Common myeloid progenitor, CD34-positive (primary cell): ENCODE measurements at regions not wholly inside any gene's neighbourhood (a gene's known extent, or its start where the extent isn't known, plus 50 kb on each side); places are given as distances from the start of the nearest gene placed in this dataset.

ENCODE experiments used
- CTCF ChIA-PET: fragments of 350-600 bp; sonication (Branson Sonifier 250); formaldehyde crosslinking; loops from one replicate; lab custom pipeline; 2021; ENCODE audit warnings: antibody characterized with exemption; lab: Charles Lee
- POLR2A ChIA-PET: fragments of 350-600 bp; sonication (Branson Sonifier 250); formaldehyde crosslinking; loops from one replicate; lab custom pipeline; 2021; ENCODE audit warnings: antibody characterized with exemption; lab: Charles Lee
- DNase-seq, 3 donors: peaks; one replicate each; pipeline versions ENCODE4 v3.0.0 to v3.0.0-alpha.2; 2013
- H3K27ac ChIP-seq, 2 experiments: 1 replicate in 1 of 2; 2 replicates in 1 of 2; pipeline ENCODE4 v1.7.0; 2013; ENCODE audit warnings: inconsistent platforms in 2 of 2, low read length in 2 of 2, mild to moderate bottlenecking in 2 of 2, low read depth in 1 of 2, moderate library complexity in 1 of 2; ENCODE audit not compliant: severe bottlenecking in 2 of 2, insufficient read depth in 1 of 2, poor library complexity in 1 of 2
- H3K27me3 ChIP-seq, 5 experiments: replicated peaks in 2 of 5; 1 replicate in 3 of 5; 2 replicates in 2 of 5; pipeline versions ENCODE4 v1.6.1 to v1.7.0; 2013; ENCODE audit warnings: low read length in 4 of 5, mild to moderate bottlenecking in 2 of 5, moderate library complexity in 2 of 5, inconsistent platforms in 1 of 5; ENCODE audit not compliant: insufficient read depth in 5 of 5, control insufficient read depth in 4 of 5
- H3K36me3 ChIP-seq, 4 experiments: 1 replicate in 2 of 4; 2 replicates in 2 of 4; pipeline versions ENCODE4 v1.6.1 to v1.7.0; 2013; ENCODE audit warnings: low read length in 3 of 4, control low read depth in 1 of 4, mild to moderate bottlenecking in 1 of 4; ENCODE audit not compliant: control insufficient read depth in 4 of 4, insufficient read depth in 4 of 4
- H3K4me1 ChIP-seq, 4 experiments: 1 replicate in 3 of 4; 2 replicates in 1 of 4; pipeline versions ENCODE4 v1.6.1 to v1.7.1; 2013; ENCODE audit warnings: low read length in 3 of 4, mild to moderate bottlenecking in 3 of 4, control low read depth in 1 of 4, inconsistent platforms in 1 of 4, moderate library complexity in 1 of 4; ENCODE audit not compliant: control insufficient read depth in 4 of 4, insufficient read depth in 4 of 4; ENCODE audit errors: control extremely low read depth in 1 of 4
- H3K4me3 ChIP-seq, 7 experiments: 1 replicate in 4 of 7; 2 replicates in 3 of 7; pipeline versions ENCODE4 v1.5.1 to v1.7.0; 2013; ENCODE audit warnings: mild to moderate bottlenecking in 7 of 7, low read length in 6 of 7, moderate library complexity in 6 of 7, inconsistent platforms in 2 of 7, low read depth in 2 of 7, control low read depth in 1 of 7; ENCODE audit not compliant: insufficient read depth in 4 of 7, control insufficient read depth in 1 of 7; ENCODE audit errors: extremely low read depth in 1 of 7
- H3K9me3 ChIP-seq, 5 experiments: 1 replicate in 4 of 5; 2 replicates in 1 of 5; pipeline versions ENCODE4 v1.6.1 to v1.7.1; 2013; ENCODE audit warnings: low read length in 4 of 5, mild to moderate bottlenecking in 2 of 5, inconsistent platforms in 1 of 5, low read depth in 1 of 5, moderate library complexity in 1 of 5; ENCODE audit not compliant: control insufficient read depth in 4 of 5, insufficient read depth in 2 of 5; ENCODE audit errors: control extremely low read depth in 1 of 5
- WGBS: methylation state at CpG from one replicate; pipeline ENCODE4 v1.1.5; 2013; ENCODE audit not compliant: insufficient coverage; 5-methylcytosine and 5-hydroxymethylcytosine counted together

DNA sequence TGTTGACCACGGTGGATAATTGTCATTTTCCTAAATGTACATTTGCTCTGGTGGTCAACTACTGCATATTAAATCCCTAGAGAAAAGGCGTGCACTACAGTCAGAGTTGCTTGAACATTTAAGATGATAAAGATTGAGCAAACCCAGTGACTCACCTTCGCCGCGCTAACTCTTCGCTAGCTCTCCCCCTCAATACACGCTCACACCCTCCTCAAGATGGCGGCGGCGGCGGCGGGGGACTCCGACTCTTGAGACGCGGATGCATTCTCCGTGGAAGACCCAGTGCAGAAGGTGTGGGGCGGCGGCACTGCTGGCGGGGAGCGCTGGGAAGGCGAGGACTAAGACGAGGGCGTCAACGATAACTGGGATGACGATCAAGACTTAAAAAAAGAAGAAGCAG, 79.8 kb upstream of the PFN2 start:
- H3K36me3 ChIP-seq = no peaks in the 10 kb centered on the region
- H3K27ac ChIP-seq = no peak overlapping the region
- WGBS = 97% methylated on average over 24 of the region's 25 CpGs
- no peaks in the 10 kb centered on the region for H3K9me3 ChIP-seq
- H3K4me3 ChIP-seq = no peak overlapping the region
- DNase-seq = no peak
- no peaks in the 10 kb centered on the region for H3K27me3 ChIP-seq
- no peaks in the 10 kb centered on the region for H3K4me1 ChIP-seq
- ChIA-PET CTCF (no interaction called here), POLR2A (no interaction called here)

DNA sequence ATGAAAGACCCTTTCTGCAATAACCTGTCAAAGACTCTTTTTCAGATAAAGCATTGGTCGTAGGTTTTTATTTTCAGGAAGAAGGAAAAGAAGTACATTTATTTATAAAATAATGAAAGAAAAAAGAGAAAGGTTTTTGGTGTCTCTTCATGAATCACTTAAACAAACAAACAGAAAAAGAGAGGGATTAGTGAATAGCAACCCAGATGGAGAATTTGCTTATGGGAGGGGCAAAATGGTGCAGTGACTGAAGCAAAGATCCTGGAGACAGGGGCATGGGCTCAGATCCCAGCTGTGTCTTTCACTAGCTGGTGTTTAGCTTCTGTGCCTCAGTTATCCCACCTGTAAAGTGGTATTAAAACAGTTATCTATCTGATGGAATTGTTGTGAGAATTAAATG, 78.6 kb upstream of the PFN2 start:
- CTCF ChIA-PET = no interaction called here

DNA sequence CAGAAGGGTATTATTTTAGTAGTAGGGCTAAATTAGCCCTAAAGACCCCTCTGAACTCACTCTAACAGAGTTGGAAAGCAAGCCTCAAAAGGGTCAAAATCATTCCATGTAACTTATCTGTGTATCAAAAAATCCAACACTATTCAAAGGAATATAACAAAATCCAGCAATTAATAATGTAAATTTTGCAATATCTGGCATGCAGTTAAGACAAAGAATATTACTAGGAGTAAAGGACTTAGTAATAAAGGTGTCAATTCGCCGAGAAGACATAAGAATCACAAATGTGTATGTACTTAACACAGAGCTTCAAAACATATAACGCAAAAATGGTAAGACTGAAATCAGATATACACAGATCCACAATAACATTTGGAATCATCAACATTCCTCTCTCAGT, 71.2 kb upstream of the PFN2 start:
- no peaks in the 10 kb centered on the region for H3K36me3 ChIP-seq
- CTCF ChIA-PET = no interaction called here
- H3K4me3 ChIP-seq = no peak overlapping the region
- DNase-seq = no peak
- no CpG with 5 or more reads among the region's 3 CpGs for WGBS
- H3K9me3 ChIP-seq = peaks cover 2 to 30% (median 8%) of the 10 kb centered on the region in 5 experiments
- no peaks in the 10 kb centered on the region for H3K4me1 ChIP-seq
- H3K27ac ChIP-seq = no peak overlapping the region
- no peaks in the 10 kb centered on the region for H3K27me3 ChIP-seq
- POLR2A ChIA-PET = no interaction called here

More for the DNA sequence above, 78.6 kb upstream of the PFN2 start:
- no peaks in the 10 kb centered on the region for H3K27me3 ChIP-seq
- H3K27ac ChIP-seq = no peak overlapping the region
- no peak for DNase-seq
- H3K9me3 ChIP-seq = peaks cover 0 to 2% (median 0%) of the 10 kb centered on the region in 5 experiments
- POLR2A ChIA-PET = no interaction called here
- no peak overlapping the region for H3K4me3 ChIP-seq
- H3K36me3 ChIP-seq = no peaks in the 10 kb centered on the region
- no CpG with 5 or more reads among the region's 1 CpG for WGBS
- H3K4me1 ChIP-seq = no peaks in the 10 kb centered on the region

GRCh38 chr3:150040097-150040496, 69.4 kb upstream of the PFN2 start:
- ChIA-PET CTCF (no interaction called here), POLR2A (no interaction called here)
- peaks cover 2 to 28% (median 8%) of the 10 kb centered on the region in 5 experiments for H3K9me3 ChIP-seq
- DNase-seq = no peak
- WGBS = 100% methylated on average over 2 of the region's 4 CpGs
- no peaks in the 10 kb centered on the region for H3K27me3 ChIP-seq
- H3K4me1 ChIP-seq = no peaks in the 10 kb centered on the region
- H3K27ac ChIP-seq = no peak overlapping the region
- H3K36me3 ChIP-seq = no peaks in the 10 kb centered on the region
- H3K4me3 ChIP-seq = no peak overlapping the region

DNA sequence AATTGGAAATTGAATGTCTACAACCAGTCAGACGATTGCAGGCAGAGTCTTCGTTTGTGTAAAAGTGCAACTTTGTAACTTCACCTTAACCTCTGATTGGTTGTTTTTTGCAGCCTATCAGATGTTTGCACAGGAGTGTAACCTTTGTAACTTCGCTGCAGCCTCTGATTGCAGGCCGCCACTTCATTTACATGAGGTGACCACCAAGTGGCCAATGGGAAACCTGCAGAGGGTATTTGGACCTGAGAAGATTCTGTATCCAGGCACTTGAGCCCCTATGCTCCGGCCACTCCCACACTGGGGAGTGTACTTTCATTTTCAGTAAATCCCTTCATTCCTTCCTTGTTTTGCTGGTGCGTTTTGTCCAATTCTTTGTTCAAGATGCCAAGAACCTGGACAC, 68.1 kb upstream of the PFN2 start:
- Histone ChIP-seq H3K9me3 (peaks cover 2 to 28% (median 8%) of the 10 kb centered on the region in 5 experiments), H3K4me3 (no peak overlapping the region), H3K27ac (no peak overlapping the region), H3K36me3 (no peaks in the 10 kb centered on the region), H3K27me3 (no peaks in the 10 kb centered on the region), H3K4me1 (no peaks in the 10 kb centered on the region)
- POLR2A ChIA-PET = no interaction called here
- WGBS = 99% methylated on average over 6 of the region's 6 CpGs
- CTCF ChIA-PET = no interaction called here
- no peak for DNase-seq

DNA sequence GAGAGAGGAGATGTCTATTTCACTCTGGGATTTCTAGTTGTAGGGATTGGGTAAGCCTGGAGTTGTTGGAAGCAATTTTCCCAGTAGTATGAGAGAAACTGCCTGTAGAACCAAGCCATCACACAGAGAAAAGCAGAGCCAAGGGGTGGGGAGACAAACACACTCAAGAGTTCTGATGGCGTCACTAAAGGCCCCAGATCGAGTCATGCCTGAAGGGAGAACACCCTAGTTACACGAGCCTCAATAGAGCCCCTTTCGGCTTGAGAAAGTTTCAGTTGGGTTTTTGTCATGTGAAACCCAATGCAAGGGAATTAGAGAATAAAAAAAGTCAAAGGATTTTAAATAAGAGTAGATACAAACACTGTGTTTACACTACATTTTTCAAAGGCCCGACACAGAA, 66.1 kb upstream of the PFN2 start:
- H3K4me3 ChIP-seq = no peak overlapping the region
- no peaks in the 10 kb centered on the region for H3K4me1 ChIP-seq
- ChIA-PET POLR2A (no interaction called here), CTCF (no interaction called here)
- no peak for DNase-seq
- H3K27me3 ChIP-seq = peaks cover 0 to 2% (median 0%) of the 10 kb centered on the region in 5 experiments
- H3K9me3 ChIP-seq = peaks cover 0 to 11% (median 3%) of the 10 kb centered on the region in 5 experiments
- H3K36me3 ChIP-seq = no peaks in the 10 kb centered on the region
- 98% methylated on average over 4 of the region's 5 CpGs for whole genome bisulfite sequencing
- H3K27ac ChIP-seq = no peak overlapping the region

DNA sequence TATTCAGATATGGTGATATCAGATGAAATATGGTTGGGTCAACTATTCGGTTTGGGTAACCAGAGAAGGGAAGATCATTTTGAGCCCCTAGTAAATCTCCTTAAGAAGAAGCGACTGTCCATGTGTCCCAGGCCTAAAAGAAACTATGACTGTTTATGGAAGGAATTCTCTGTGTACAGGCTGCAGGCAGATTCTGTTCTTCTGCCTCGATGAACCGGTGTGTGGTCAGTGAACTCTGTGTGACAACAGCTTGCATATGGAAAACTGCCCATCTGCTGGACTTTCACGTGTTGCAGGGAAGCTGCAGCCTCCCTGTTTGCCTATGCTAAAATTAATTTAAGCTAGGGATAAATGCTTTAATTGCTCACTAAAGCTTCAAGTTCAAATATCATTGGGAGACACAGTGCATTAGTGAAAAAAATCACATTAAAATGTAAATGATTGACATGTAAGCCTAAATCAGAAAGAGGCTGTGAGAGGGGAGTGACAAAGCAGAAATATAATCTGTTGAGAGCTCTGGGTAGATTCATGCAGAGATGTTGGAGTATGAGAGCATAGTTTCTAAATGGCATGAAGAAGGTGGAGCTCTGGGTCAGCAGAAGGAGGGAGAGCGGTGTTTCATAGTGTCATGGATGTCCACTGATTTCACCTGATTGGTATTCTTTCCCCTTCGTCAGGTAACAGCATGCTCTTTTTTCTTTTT, 65.4 kb upstream of the PFN2 start:
- DNase-seq = no peak
- 95% methylated on average over 6 of the region's 7 CpGs for WGBS
- Histone ChIP-seq H3K27me3 (peaks cover 0 to 2% (median 0%) of the 10 kb centered on the region in 5 experiments), H3K4me1 (no peaks in the 10 kb centered on the region), H3K36me3 (no peaks in the 10 kb centered on the region), H3K27ac (no peak overlapping the region), H3K9me3 (peaks cover 0 to 5% (median 2%) of the 10 kb centered on the region in 5 experiments), H3K4me3 (no peak overlapping the region)
- CTCF ChIA-PET = interaction anchor here (1.2 kb wide), 1 partner anchor 10 kb away, joined by 3 read pairs; no protein-coding TSS in a partner anchor
- POLR2A ChIA-PET = no interaction called here
